ENCODE measurements at regions not wholly inside any gene's neighbourhood (a gene's known extent, or its start where the extent isn't known, plus 50 kb on each side); places are given as distances from the start of the nearest gene placed in this dataset.

DNA sequence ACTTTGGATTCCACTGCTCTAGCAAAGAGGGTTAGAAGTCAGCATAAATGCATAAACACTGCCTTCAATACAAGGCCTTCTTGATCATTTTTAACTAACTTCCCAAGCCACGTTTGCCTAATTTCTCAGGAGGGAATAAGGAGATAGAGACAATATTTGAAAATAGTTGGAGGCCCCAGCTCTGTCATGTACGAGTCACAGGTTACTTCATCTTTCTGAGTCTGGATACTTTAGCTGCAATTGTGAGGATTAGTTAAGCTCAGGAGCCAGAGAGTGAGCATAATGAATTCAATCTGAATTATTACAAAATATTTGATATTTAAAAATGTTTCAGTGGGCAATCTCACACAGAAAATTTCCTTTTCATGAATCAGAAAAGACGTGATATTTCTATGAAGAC, 298.9 kb downstream of the SHOX2 start:
- no peaks in the 10 kb centered on the region for H3K27me3 ChIP-seq (ENCODE audit: low read depth)
- DNase-seq (no peak), ATAC-seq (no peak)
- no peaks in the 10 kb centered on the region for H3K36me3 ChIP-seq
- TF ChIP-seq, protein P1, sequence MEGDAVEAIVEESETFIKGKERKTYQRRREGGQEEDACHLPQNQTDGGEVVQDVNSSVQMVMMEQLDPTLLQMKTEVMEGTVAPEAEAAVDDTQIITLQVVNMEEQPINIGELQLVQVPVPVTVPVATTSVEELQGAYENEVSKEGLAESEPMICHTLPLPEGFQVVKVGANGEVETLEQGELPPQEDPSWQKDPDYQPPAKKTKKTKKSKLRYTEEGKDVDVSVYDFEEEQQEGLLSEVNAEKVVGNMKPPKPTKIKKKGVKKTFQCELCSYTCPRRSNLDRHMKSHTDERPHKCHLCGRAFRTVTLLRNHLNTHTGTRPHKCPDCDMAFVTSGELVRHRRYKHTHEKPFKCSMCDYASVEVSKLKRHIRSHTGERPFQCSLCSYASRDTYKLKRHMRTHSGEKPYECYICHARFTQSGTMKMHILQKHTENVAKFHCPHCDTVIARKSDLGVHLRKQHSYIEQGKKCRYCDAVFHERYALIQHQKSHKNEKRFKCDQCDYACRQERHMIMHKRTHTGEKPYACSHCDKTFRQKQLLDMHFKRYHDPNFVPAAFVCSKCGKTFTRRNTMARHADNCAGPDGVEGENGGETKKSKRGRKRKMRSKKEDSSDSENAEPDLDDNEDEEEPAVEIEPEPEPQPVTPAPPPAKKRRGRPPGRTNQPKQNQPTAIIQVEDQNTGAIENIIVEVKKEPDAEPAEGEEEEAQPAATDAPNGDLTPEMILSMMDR (IDR thresholded peaks at IDR 0.05), result no peak
- H3K4me1 ChIP-seq, result no peaks in the 10 kb centered on the region
- no peaks in the 10 kb centered on the region for H3K9me3 ChIP-seq
- H3K27ac ChIP-seq, result no peak overlapping the region
- no peak overlapping the region for H3K4me3 ChIP-seq
- intact Hi-C loops (cut with DNase I), result no loop called here

DNA sequence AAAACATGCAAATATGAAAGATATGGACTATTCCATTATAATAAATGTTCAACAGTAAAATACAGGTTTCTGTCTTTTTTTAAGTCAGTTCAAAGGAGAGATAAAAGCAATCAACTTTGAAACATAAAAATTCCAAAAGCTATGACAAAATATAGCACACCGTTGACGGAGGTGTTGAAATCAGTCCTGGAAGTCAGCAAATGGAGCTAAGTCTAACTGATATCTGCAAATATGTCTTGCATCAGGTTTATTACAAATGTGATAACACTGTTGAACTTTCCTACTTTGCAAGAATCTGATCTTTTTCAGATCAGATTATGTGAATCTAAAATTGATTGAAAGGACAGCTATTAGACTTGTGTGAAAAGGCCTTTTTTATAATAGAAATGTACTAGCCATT, 300.7 kb downstream of the SHOX2 start:
- Histone ChIP-seq H3K9me3 (peaks cover 5% of the 10 kb centered on the region), H3K36me3 (no peaks in the 10 kb centered on the region), H3K27ac (no peak overlapping the region), H3K27me3 (ENCODE audit: low read depth) (no peaks in the 10 kb centered on the region), H3K4me3 (no peak overlapping the region), H3K4me1 (no peaks in the 10 kb centered on the region)
- ATAC-seq (no peak), DNase-seq (no peak)
- intact Hi-C loops (cut with DNase I), result no loop called here
- TF ChIP-seq, protein P1 (IDR thresholded peaks at IDR 0.05), result no peak

DNA sequence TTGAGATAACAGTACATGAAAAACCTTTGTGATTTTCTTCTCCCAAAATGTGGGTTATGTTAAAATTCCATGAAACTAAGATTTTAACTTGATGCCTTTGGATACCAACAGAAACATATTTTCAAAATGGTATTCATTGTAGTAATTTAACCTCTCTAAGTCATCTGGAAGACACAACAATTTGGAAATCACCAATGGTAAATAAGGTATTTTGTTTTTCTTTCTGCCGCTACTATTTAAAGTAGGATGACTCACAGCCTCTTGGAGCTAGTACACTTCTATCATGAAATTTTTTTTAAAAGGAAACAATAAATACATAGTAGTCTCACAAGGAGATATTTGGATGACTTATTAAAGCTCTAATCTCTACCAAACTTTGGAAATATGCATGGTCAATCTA, 291.6 kb upstream of the VEPH1 start:
- DNase-seq (no peak), ATAC-seq (no peak)
- intact Hi-C loops (cut with DNase I), result no loop called here
- no peak overlapping the region for H3K4me3 ChIP-seq
- TF ChIP-seq, protein P1 (IDR thresholded peaks at IDR 0.05), result no peak
- H3K27ac ChIP-seq, result no peak overlapping the region
- no peaks in the 10 kb centered on the region for H3K27me3 ChIP-seq (ENCODE audit: low read depth)
- H3K36me3 ChIP-seq, result no peaks in the 10 kb centered on the region
- no peaks in the 10 kb centered on the region for H3K9me3 ChIP-seq
- no peaks in the 10 kb centered on the region for H3K4me1 ChIP-seq

DNA sequence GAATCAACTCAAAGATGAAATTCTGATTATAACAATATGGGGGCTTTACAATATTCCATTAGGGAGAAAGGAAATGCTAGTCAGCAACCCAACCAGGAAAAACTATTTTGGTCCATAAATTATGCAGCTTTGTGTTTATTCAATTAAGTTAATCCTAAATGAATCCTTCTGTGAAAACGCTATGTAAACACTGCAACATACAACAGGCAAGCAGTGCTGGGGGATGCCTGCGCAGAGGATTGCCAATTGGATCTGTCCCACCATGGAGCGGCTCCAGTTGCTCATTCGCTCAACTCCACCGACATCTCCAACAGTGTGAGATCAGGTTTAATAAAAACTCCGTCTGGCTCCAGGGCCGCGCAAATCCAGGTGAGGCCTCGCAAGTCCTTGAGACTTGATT, 290.5 kb upstream of the VEPH1 start:
- no peak overlapping the region for H3K4me3 ChIP-seq
- no peaks in the 10 kb centered on the region for H3K4me1 ChIP-seq
- H3K36me3 ChIP-seq, result no peaks in the 10 kb centered on the region
- no peak overlapping the region for H3K27ac ChIP-seq
- DNase-seq (no peak), ATAC-seq (no peak)
- H3K27me3 ChIP-seq (ENCODE audit: low read depth), result no peaks in the 10 kb centered on the region
- TF ChIP-seq, protein P1 (IDR thresholded peaks at IDR 0.05), result no peak
- intact Hi-C loops (cut with DNase I), result no loop called here
- H3K9me3 ChIP-seq, result no peaks in the 10 kb centered on the region

DNA sequence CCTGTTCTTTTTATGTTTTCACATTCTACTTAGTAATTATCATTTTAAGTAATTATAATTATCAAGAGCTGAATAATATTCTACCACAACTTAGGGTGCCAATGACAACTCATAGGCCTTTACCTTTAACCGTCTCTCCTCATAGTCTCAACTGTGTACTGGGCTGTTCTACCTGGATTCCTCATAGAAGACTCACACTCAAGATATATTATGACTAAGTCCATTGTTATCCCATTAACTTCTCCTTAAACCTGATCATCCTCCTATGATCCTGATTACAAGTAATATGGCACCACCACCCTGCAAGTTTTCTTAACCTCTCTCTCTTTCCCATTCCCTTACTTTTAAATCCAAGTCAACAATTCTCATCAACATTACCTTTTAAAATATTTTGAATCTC, 285.9 kb upstream of the VEPH1 start:
- DNase-seq, result no peak
- intact Hi-C loops (cut with DNase I), result no loop called here
- Histone ChIP-seq H3K4me1 (peaks cover 6% of the 10 kb centered on the region), H3K27me3 (ENCODE audit: low read depth) (no peaks in the 10 kb centered on the region), H3K27ac (no peak overlapping the region), H3K9me3 (no peaks in the 10 kb centered on the region), H3K36me3 (no peaks in the 10 kb centered on the region), H3K4me3 (no peak overlapping the region)
- ATAC-seq, result no peak
- TF ChIP-seq, protein P1 (IDR thresholded peaks at IDR 0.05), result no peak

DNA sequence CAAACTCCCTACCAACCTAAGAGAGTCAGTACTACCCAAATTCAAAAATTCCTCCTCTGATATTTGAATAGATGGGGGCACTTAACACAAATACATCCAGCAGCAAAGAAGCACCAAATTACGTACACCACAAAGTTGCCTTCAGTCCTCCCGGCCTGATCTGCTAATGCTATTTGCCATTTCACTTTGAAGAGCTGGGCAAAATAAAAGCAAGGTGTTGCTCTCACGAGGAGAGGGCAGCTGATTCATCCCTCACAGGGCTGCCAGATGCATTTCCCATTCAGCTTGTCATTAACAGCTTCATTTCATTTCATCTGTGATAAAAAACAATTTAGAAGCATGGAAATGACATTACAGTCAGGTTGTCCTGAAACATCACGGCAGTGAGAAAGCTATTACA, 283.4 kb upstream of the VEPH1 start:
- Histone ChIP-seq H3K9me3 (no peaks in the 10 kb centered on the region), H3K27me3 (ENCODE audit: low read depth) (no peaks in the 10 kb centered on the region), H3K4me3 (no peak overlapping the region), H3K36me3 (no peaks in the 10 kb centered on the region), H3K27ac (no peak overlapping the region), H3K4me1 (peaks cover 6% of the 10 kb centered on the region)
- ATAC-seq (no peak), DNase-seq (no peak)
- TF ChIP-seq, protein P1 (IDR thresholded peaks at IDR 0.05), result no peak
- intact Hi-C loops (cut with DNase I), result no loop called here
